A673 (cell line): ENCODE measurements at regions not wholly inside any gene's neighbourhood (a gene's known extent, or its start where the extent isn't known, plus 50 kb on each side); places are given as distances from the start of the nearest gene placed in this dataset.

ENCODE experiments used
- BruUV-seq: library from RNA; stranded (reverse); fragments of 400-500 nt; replicated peaks from 2 replicates; lab custom pipeline; 2021; lab: Mats Ljungman, UMichigan
- CTCF ChIA-PET: fragments of 300-600 bp; sonication (Branson Sonifier 250); formaldehyde crosslinking; loops from one replicate; lab custom pipeline; 2022; ENCODE audit warnings: antibody characterized with exemption; lab: Charles Lee
- POLR2A ChIA-PET: fragments of 300-600 bp; sonication (Branson Sonifier 250); formaldehyde crosslinking; loops from one replicate; lab custom pipeline; 2022; ENCODE audit warnings: antibody characterized with exemption; ENCODE audit not compliant: low non-redundant PET; lab: Charles Lee
- DNase-seq: peaks from one replicate; pipeline ENCODE4 v3.0.0-alpha.2; 2015; ENCODE audit warnings: low spot score
- H3K27ac ChIP-seq: fragments of 200-600 bp; sonication (generic); 2 replicates; pipeline ENCODE4 v1.5.1; 2016; ENCODE audit warnings: mixed run types, low read depth, mild to moderate bottlenecking, mixed read lengths, antibody characterized with exemption, low read length; ENCODE audit not compliant: poor library complexity, severe bottlenecking
- H3K27me3 ChIP-seq: fragments of 200-600 bp; sonication (generic); replicated peaks from 2 replicates; pipeline ENCODE4 v1.6.1; 2017; ENCODE audit warnings: mixed run types, low read depth, mild to moderate bottlenecking, mixed read lengths, antibody characterized with exemption, low read length; ENCODE audit not compliant: insufficient read depth, poor library complexity
- H3K36me3 ChIP-seq: fragments of 200-600 bp; sonication (generic); 2 replicates; pipeline ENCODE4 v1.6.1; 2016; ENCODE audit warnings: mixed run types, mild to moderate bottlenecking, mixed read lengths, antibody characterized with exemption, low read length; ENCODE audit not compliant: insufficient read depth, poor library complexity, severe bottlenecking
- H3K4me1 ChIP-seq: fragments of 200-600 bp; sonication (generic); 2 replicates; pipeline ENCODE4 v1.6.1; 2017; ENCODE audit warnings: mixed run types, mild to moderate bottlenecking, mixed read lengths, antibody characterized with exemption, low read length; ENCODE audit not compliant: insufficient read depth, poor library complexity, severe bottlenecking
- H3K4me3 ChIP-seq: fragments of 200-600 bp; sonication (generic); 2 replicates; pipeline ENCODE4 v1.5.1; 2016; ENCODE audit warnings: low read depth, mixed run types, mild to moderate bottlenecking, mixed read lengths, low read length; ENCODE audit not compliant: poor library complexity, severe bottlenecking
- H3K9me3 ChIP-seq: fragments of 200-600 bp; sonication (generic); 2 replicates; pipeline ENCODE4 v1.6.1; 2016; ENCODE audit warnings: mixed run types, low read depth, mild to moderate bottlenecking, mixed read lengths, antibody characterized with exemption, low read length; ENCODE audit not compliant: poor library complexity, severe bottlenecking
- CTCF ChIP-seq: fragments of 300-800, 200-600 bp; sonication (generic); conservative IDR thresholded peaks from 2 replicates; pipeline ENCODE4 v1.5.1; 2017; ENCODE audit warnings: low read depth, mild to moderate bottlenecking, antibody characterized with exemption, low read length, moderate library complexity, mixed read lengths
- EZH2 ChIP-seq: fragments of 200-600 bp; sonication (generic); IDR thresholded peaks from 2 replicates; pipeline ENCODE4 v1.6.1; 2017; ENCODE audit warnings: borderline replicate concordance, low read depth, mild to moderate bottlenecking, mixed read lengths, antibody characterized with exemption, low read length; ENCODE audit not compliant: poor library complexity, severe bottlenecking
- intact Hi-C: fragments of 100-400 bp; cut with micrococcal nuclease; formaldehyde crosslinking; loops from one replicate; pipeline ENCODE4 v1.10.0; 2022; ENCODE audit not compliant: unreplicated experiment

DNA sequence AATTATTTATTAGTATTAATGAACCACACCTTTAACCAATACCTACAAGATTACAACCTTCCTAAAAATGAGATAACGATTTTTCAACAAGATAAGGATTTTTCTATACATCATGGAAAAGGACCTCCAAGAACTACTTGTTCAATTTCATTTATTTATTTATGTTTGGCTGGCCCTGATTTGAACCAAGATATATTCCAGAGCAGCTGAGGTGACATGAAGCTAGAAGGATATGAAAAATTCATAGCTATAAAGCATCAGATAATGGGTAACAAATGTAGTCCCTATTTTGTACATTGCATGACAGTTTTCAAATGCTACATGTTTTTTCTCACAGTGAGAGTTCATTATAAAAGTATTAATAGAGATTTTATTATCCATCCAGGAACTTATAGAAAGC lies 798.5 kb upstream of the ARRDC3 start:
- H3K4me1 ChIP-seq = peaks cover 40% of the 10 kb centered on the region
- H3K36me3 ChIP-seq = no peaks in the 10 kb centered on the region
- TF ChIP-seq CTCF (no peak), EZH2 (no peak)
- no peak overlapping the region for H3K27ac ChIP-seq
- H3K9me3 ChIP-seq = no peaks in the 10 kb centered on the region
- intact Hi-C loops = no loop called here
- H3K27me3 ChIP-seq = no peaks in the 10 kb centered on the region
- ChIA-PET CTCF (no interaction called here), POLR2A (no interaction called here)
- DNase-seq = no peak
- BruUV-seq = no TSS peak
- no peak overlapping the region for H3K4me3 ChIP-seq

DNA sequence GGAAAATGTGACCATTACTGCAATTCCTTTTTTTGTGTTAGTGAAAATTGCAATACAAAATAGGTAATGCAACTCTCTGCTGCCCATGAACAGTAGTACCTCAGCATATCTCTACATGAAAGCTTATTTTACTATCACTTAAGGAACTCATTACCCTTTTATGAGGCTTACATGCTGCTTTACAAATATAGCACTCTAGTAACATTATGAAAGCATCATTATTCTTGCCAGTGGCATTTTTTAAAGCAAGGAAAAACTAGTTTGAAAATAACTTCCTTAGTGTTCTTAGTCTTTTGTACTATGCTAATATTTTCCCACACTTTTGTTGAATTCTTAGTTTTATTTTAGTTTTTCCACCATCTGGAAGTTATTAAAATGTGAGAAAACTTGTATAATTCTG lies 797.3 kb upstream of the ARRDC3 start:
- H3K36me3 ChIP-seq = no peaks in the 10 kb centered on the region
- H3K27ac ChIP-seq = peak overlapping the region; percentile 38
- peak; percentile 67 for DNase-seq
- no peak overlapping the region for H3K4me3 ChIP-seq
- H3K9me3 ChIP-seq = no peaks in the 10 kb centered on the region
- ChIA-PET POLR2A (no interaction called here), CTCF (no interaction called here)
- no peak for TF ChIP-seq CTCF
- TF ChIP-seq EZH2 = no peak
- no peaks in the 10 kb centered on the region for H3K27me3 ChIP-seq
- H3K4me1 ChIP-seq = peaks cover 40% of the 10 kb centered on the region
- BruUV-seq = no TSS peak
- intact Hi-C loops = no loop called here

GRCh38 chr5:92179651-92180050 lies 796.5 kb upstream of the ARRDC3 start:
- no TSS peak for BruUV-seq
- intact Hi-C loops = no loop called here
- CTCF ChIA-PET = no interaction called here
- POLR2A ChIA-PET = no interaction called here
- peaks cover 40% of the 10 kb centered on the region for H3K4me1 ChIP-seq
- TF ChIP-seq CTCF = no peak
- no peak for TF ChIP-seq EZH2
- no peaks in the 10 kb centered on the region for H3K9me3 ChIP-seq
- peak; percentile 76 for DNase-seq
- no peak overlapping the region for H3K4me3 ChIP-seq
- H3K27ac ChIP-seq = peak overlapping the region; percentile 51
- H3K27me3 ChIP-seq = no peaks in the 10 kb centered on the region
- no peaks in the 10 kb centered on the region for H3K36me3 ChIP-seq
